Nephron (organoid): ENCODE measurements at regions not wholly inside any gene's neighbourhood (a gene's known extent, or its start where the extent isn't known, plus 50 kb on each side); places are given as distances from the start of the nearest gene placed in this dataset.

Experiments
- H3K27ac Mint-ChIP-seq, 3 experiments: 2 replicates each; pipeline ENCODE4 v1.8.0; 2020; ENCODE audit warnings: mixed read lengths in 3 of 3, mild to moderate bottlenecking in 2 of 3, moderate library complexity in 1 of 3
- H3K27me3 Mint-ChIP-seq: 2 replicates; pipeline ENCODE4 v1.8.0; 2021; ENCODE audit warnings: low read depth, mild to moderate bottlenecking, moderate library complexity, mixed read lengths
- H3K36me3 Mint-ChIP-seq: 2 replicates; pipeline ENCODE4 v1.8.0; 2020; ENCODE audit warnings: low read depth, mixed read lengths
- H3K4me1 Mint-ChIP-seq: 2 replicates; pipeline ENCODE4 v1.8.0; 2020; ENCODE audit warnings: mixed read lengths
- H3K4me3 Mint-ChIP-seq, 3 experiments: 2 replicates each; pipeline ENCODE4 v1.8.0; 2020; ENCODE audit warnings: mild to moderate bottlenecking in 3 of 3, mixed read lengths in 3 of 3, moderate library complexity in 2 of 3
- H3K9me3 Mint-ChIP-seq: 2 replicates; pipeline ENCODE4 v1.8.0; 2020; ENCODE audit warnings: mixed read lengths
- CTCF ChIP-seq, 3 experiments: fragments of 200-600 bp; sonication (generic); IDR thresholded peaks; one replicate each; pipeline ENCODE4 v1.5.0; 2021; ENCODE audit warnings: antibody characterized with exemption in 3 of 3; ENCODE audit not compliant: unreplicated experiment in 3 of 3

- no peak for TF ChIP-seq CTCF (IDR thresholded peaks at IDR 0.05; ENCODE audit: unreplicated experiment in 3 of 3)
- Mint-ChIP-seq H3K36me3 (no peaks in the 10 kb centered on the region), H3K4me3 (no peak overlapping the region), H3K27ac (no peak overlapping the region), H3K27me3 (peaks cover 15% of the 10 kb centered on the region), H3K9me3 (no peaks in the 10 kb centered on the region), H3K4me1 (peaks cover 32% of the 10 kb centered on the region)
Observed at GRCh38 chr3:157592769-157593168, 89.6 kb upstream of the VEPH1 start.

GRCh38 chr3:157590273-157590672 lies 87.1 kb upstream of the VEPH1 start:
- Mint-ChIP-seq H3K9me3 (no peaks in the 10 kb centered on the region), H3K27me3 (no peaks in the 10 kb centered on the region), H3K4me3 (no peak overlapping the region), H3K4me1 (peaks cover 32% of the 10 kb centered on the region), H3K36me3 (no peaks in the 10 kb centered on the region), H3K27ac (peak overlapping the region in 2 of 3 experiments; percentile 56 to 84)
- no peak for TF ChIP-seq CTCF (IDR thresholded peaks at IDR 0.05; ENCODE audit: unreplicated experiment in 3 of 3)

GRCh38 chr3:157589211-157589610 lies 86.0 kb upstream of the VEPH1 start:
- H3K27ac Mint-ChIP-seq = peak overlapping the region; percentile 10 to 84 (median 56)
- no peaks in the 10 kb centered on the region for H3K9me3 Mint-ChIP-seq
- H3K4me3 Mint-ChIP-seq = no peak overlapping the region
- H3K36me3 Mint-ChIP-seq = no peaks in the 10 kb centered on the region
- no peaks in the 10 kb centered on the region for H3K27me3 Mint-ChIP-seq
- TF ChIP-seq CTCF (IDR thresholded peaks at IDR 0.05; ENCODE audit: unreplicated experiment in 3 of 3) = no peak
- H3K4me1 Mint-ChIP-seq = peaks cover 27% of the 10 kb centered on the region

GRCh38 chr3:157588386-157589060 lies 85.3 kb upstream of the VEPH1 start:
- H3K36me3 Mint-ChIP-seq = no peaks in the 10 kb centered on the region
- no peak for TF ChIP-seq CTCF (IDR thresholded peaks at IDR 0.05; ENCODE audit: unreplicated experiment in 3 of 3)
- H3K4me1 Mint-ChIP-seq = peaks cover 27% of the 10 kb centered on the region
- H3K27ac Mint-ChIP-seq = peak overlapping the region in 2 of 3 experiments; percentile 21 to 42
- no peaks in the 10 kb centered on the region for H3K27me3 Mint-ChIP-seq
- no peaks in the 10 kb centered on the region for H3K9me3 Mint-ChIP-seq
- no peak overlapping the region for H3K4me3 Mint-ChIP-seq

- Mint-ChIP-seq H3K27me3 (peaks cover 3% of the 10 kb centered on the region), H3K4me1 (peaks cover 27% of the 10 kb centered on the region), H3K27ac (no peak overlapping the region), H3K4me3 (no peak overlapping the region), H3K9me3 (no peaks in the 10 kb centered on the region), H3K36me3 (no peaks in the 10 kb centered on the region)
- TF ChIP-seq CTCF (IDR thresholded peaks at IDR 0.05; ENCODE audit: unreplicated experiment in 3 of 3) = no peak
Observed at GRCh38 chr3:157586293-157586692, 83.1 kb upstream of the VEPH1 start.

GRCh38 chr3:157585386-157585785 lies 82.2 kb upstream of the VEPH1 start:
- no peak for TF ChIP-seq CTCF (IDR thresholded peaks at IDR 0.05; ENCODE audit: unreplicated experiment in 3 of 3)
- Mint-ChIP-seq H3K9me3 (no peaks in the 10 kb centered on the region), H3K27me3 (peaks cover 3% of the 10 kb centered on the region), H3K36me3 (no peaks in the 10 kb centered on the region), H3K4me3 (no peak overlapping the region), H3K4me1 (peaks cover 20% of the 10 kb centered on the region), H3K27ac (no peak overlapping the region)
